Astrocyte (in vitro differentiated cells and primary cell): ENCODE measurements at regions not wholly inside any gene's neighbourhood (a gene's known extent, or its start where the extent isn't known, plus 50 kb on each side); places are given as distances from the start of the nearest gene placed in this dataset.

ENCODE experiments used
- DNase-seq: peaks from one replicate; pipeline ENCODE4 v3.0.0-alpha.2; 2010; ENCODE audit warnings: low read depth
- FAIRE-seq: peaks from 2 replicates; lab custom pipeline; 2011; peaks lifted over from hg19 to GRCh38; lab: Jason Lieb, UNC
- H2AFZ ChIP-seq: 2 replicates; pipeline ENCODE4 v1.6.0; 2012; ENCODE audit warnings: low read depth, low read length, inconsistent platforms
- H3K27ac ChIP-seq: 2 replicates; pipeline ENCODE4 v1.5.1; 2011; ENCODE audit warnings: low read depth, low read length, inconsistent platforms
- H3K27me3 ChIP-seq: 2 replicates; pipeline ENCODE4 v1.6.0; 2011; ENCODE audit warnings: low read length, inconsistent platforms; ENCODE audit not compliant: insufficient read depth
- H3K36me3 ChIP-seq: 2 replicates; pipeline ENCODE4 v1.5.1; 2011; ENCODE audit warnings: low read length, inconsistent platforms; ENCODE audit not compliant: insufficient read depth
- H3K4me1 ChIP-seq: 2 replicates; pipeline ENCODE4 v1.5.1; 2011; ENCODE audit warnings: low read length, inconsistent platforms; ENCODE audit not compliant: insufficient read depth
- H3K4me2 ChIP-seq: 2 replicates; pipeline ENCODE4 v1.6.0; 2012; ENCODE audit warnings: low read length, inconsistent platforms
- H3K4me3 ChIP-seq: 2 replicates; pipeline ENCODE4 v1.5.1; 2011; ENCODE audit warnings: low read depth, mild to moderate bottlenecking, low read length, inconsistent platforms; ENCODE audit not compliant: insufficient read depth
- H3K79me2 ChIP-seq: 2 replicates; pipeline ENCODE4 v1.6.0; 2012; ENCODE audit warnings: mild to moderate bottlenecking, low read length, inconsistent platforms; ENCODE audit not compliant: insufficient read depth
- H3K9ac ChIP-seq: 2 replicates; pipeline ENCODE4 v1.6.0; 2012; ENCODE audit warnings: mild to moderate bottlenecking, low read length, inconsistent platforms
- H3K9me3 ChIP-seq: 2 replicates; pipeline ENCODE4 v1.5.1; 2012; ENCODE audit warnings: low read depth, mild to moderate bottlenecking, low read length, inconsistent platforms; ENCODE audit not compliant: insufficient read depth
- H4K20me1 ChIP-seq: 2 replicates; pipeline ENCODE4 v1.6.0; 2012; ENCODE audit warnings: low read length, inconsistent platforms; ENCODE audit not compliant: insufficient read depth
- H3K27ac Mint-ChIP-seq: one replicate; pipeline ENCODE4 v1.8.0; 2021; ENCODE audit warnings: mild to moderate bottlenecking, mixed read lengths; ENCODE audit not compliant: unreplicated experiment
- H3K27me3 Mint-ChIP-seq: one replicate; pipeline ENCODE4 v1.8.0; 2021; ENCODE audit warnings: low read depth, mixed read lengths; ENCODE audit not compliant: unreplicated experiment
- H3K36me3 Mint-ChIP-seq: one replicate; pipeline ENCODE4 v1.8.0; 2021; ENCODE audit warnings: low read depth, mixed read lengths; ENCODE audit not compliant: unreplicated experiment
- H3K4me1 Mint-ChIP-seq: one replicate; pipeline ENCODE4 v1.8.0; 2021; ENCODE audit warnings: low read depth, mixed read lengths; ENCODE audit not compliant: unreplicated experiment
- H3K4me3 Mint-ChIP-seq: one replicate; pipeline ENCODE4 v1.8.0; 2021; ENCODE audit warnings: mild to moderate bottlenecking, moderate library complexity, mixed read lengths; ENCODE audit not compliant: unreplicated experiment
- H3K9me3 Mint-ChIP-seq: one replicate; pipeline ENCODE4 v1.8.0; 2021; ENCODE audit warnings: mild to moderate bottlenecking, mixed read lengths; ENCODE audit not compliant: unreplicated experiment
- CTCF ChIP-seq: IDR thresholded peaks from 2 replicates; pipeline ENCODE4 v1.5.1; 2011; ENCODE audit warnings: low read depth, mild to moderate bottlenecking, inconsistent platforms, low read length, moderate library complexity; ENCODE audit not compliant: insufficient read depth
- EZH2 ChIP-seq: IDR thresholded peaks from 2 replicates; pipeline ENCODE4 v1.6.1; 2012; ENCODE audit warnings: mild to moderate bottlenecking, low read length, inconsistent platforms; ENCODE audit not compliant: insufficient read depth

DNA sequence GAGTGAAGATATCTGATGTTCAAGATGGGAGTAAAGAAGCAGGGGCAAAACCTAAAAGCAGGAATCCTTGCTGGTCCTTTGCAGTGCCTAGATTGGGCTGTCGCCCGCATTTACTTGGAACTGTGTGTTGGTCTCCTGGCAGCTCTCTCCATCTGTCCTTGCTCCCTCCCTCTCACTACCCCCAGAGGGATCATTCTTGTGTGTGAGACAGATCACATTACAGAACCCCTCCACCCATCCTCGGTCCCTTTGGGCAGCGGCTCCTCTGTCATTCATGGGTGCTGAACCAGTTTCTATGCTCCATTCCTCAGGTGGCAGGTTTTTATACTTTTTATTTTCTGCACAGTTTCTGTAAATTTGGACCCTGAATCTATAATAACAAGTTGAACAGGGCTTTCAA lies 99.4 kb upstream of the MYOCD start:
- Mint-ChIP-seq H3K36me3 (no peaks in the 10 kb centered on the region), H3K27ac (no peak overlapping the region), H3K4me3 (no peak overlapping the region), H3K4me1 (no peaks in the 10 kb centered on the region), H3K9me3 (no peaks in the 10 kb centered on the region), H3K27me3 (no peaks in the 10 kb centered on the region)
- Histone ChIP-seq H3K79me2 (no peaks in the 10 kb centered on the region), H3K9me3 (no peaks in the 10 kb centered on the region), H3K9ac (no peak overlapping the region), H3K4me3 (no peak overlapping the region), H3K27ac (no peak overlapping the region), H3K4me2 (no peak overlapping the region), H3K4me1 (no peaks in the 10 kb centered on the region), H2AFZ (no peak overlapping the region), H3K36me3 (no peaks in the 10 kb centered on the region), H3K27me3 (no peaks in the 10 kb centered on the region), H4K20me1 (no peaks in the 10 kb centered on the region)
- DNase-seq (no peak), FAIRE-seq (no peak)
- no peak for TF ChIP-seq CTCF
- TF ChIP-seq EZH2, result no peak

DNA sequence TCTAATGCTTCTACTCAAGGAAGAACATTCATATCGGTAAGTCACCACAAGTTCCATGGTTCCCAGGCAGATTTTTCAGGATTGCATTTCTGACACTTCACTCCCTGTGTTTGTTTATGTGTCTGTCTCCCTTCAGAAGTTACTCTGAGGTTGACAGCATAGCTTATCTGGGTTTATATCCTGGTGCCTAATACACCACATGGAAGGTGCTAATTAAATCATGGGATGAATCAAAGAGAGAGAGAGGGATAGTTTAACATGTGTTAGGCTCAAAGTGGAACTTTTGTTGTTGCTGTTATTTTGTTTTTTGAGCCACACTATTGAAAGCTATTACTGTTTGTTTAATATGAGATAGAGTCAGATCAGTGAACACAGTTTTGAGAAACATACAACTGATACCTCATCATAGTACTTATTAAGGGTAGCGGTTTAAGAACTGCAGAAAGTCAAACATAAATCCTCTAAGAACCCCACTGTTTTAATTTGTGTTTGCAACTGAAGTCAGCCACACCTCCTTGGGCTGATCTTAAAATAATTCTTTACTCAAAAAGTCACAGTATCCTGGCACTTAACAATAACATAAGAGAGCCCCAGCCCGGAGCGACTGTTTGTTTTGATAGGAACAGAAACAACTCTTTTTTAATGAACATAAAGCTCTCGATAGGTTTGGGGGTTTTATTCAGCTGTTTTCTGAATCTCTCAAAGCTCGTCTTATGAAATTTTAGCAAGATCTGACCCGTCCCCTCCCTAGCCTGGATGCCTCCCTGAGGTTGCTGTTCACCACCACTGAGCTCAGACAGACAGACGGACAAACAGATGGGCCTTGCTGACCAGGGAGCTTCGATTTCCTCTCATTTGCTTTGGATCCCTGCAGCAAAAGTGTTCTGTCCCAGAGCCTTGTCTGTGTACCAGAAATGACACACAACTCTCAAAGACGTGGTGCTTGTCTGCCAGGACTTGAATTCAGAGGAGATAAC lies 98.3 kb upstream of the MYOCD start:
- Mint-ChIP-seq H3K4me1 (no peaks in the 10 kb centered on the region), H3K36me3 (no peaks in the 10 kb centered on the region), H3K9me3 (peaks cover 3% of the 10 kb centered on the region), H3K27ac (no peak overlapping the region), H3K27me3 (no peaks in the 10 kb centered on the region), H3K4me3 (no peak overlapping the region)
- H3K9ac ChIP-seq, result no peak overlapping the region
- no peaks in the 10 kb centered on the region for H3K27me3 ChIP-seq
- no peaks in the 10 kb centered on the region for H4K20me1 ChIP-seq
- H3K36me3 ChIP-seq, result no peaks in the 10 kb centered on the region
- DNase-seq (no peak), FAIRE-seq (no peak)
- H3K4me3 ChIP-seq, result no peak overlapping the region
- H3K79me2 ChIP-seq, result no peaks in the 10 kb centered on the region
- no peaks in the 10 kb centered on the region for H3K9me3 ChIP-seq
- H3K27ac ChIP-seq, result no peak overlapping the region
- H2AFZ ChIP-seq, result no peak overlapping the region
- no peak overlapping the region for H3K4me2 ChIP-seq
- TF ChIP-seq CTCF (no peak), EZH2 (no peak)
- H3K4me1 ChIP-seq, result no peaks in the 10 kb centered on the region
